Tibial nerve (tissue), 4 donors: ENCODE measurements at regions not wholly inside any gene's neighbourhood (a gene's known extent, or its start where the extent isn't known, plus 50 kb on each side); places are given as distances from the start of the nearest gene placed in this dataset.

Experiments used
- DNase-seq, 2 donors: peaks; one replicate each; pipeline ENCODE4 v3.0.0-alpha.2; 2019; ENCODE audit warnings: low spot score in 2 of 2
- H3K27ac ChIP-seq, 4 donors: fragments of 200-600 bp; sonication (generic) in 3 of 4; one replicate each; pipeline ENCODE4 v1.5.1; 2017 to 2019; ENCODE audit warnings: mild to moderate bottlenecking in 1 of 4
- H3K27me3 ChIP-seq, 2 donors: fragments of 200-600 bp; sonication (generic) in 1 of 2; one replicate each; pipeline versions ENCODE4 v1.5.1 to v1.6.0; 2017 to 2019
- H3K36me3 ChIP-seq, 3 donors: fragments of 200-600 bp; sonication (generic); one replicate each; pipeline ENCODE4 v1.5.1; 2018 to 2019
- H3K4me1 ChIP-seq, 4 donors: fragments of 200-600 bp; sonication (generic) in 3 of 4; one replicate each; pipeline ENCODE4 v1.5.1; 2017 to 2019
- H3K4me3 ChIP-seq, 4 donors: fragments of 200-600 bp; sonication (generic) in 3 of 4; one replicate each; pipeline ENCODE4 v1.5.1; 2017 to 2019; ENCODE audit warnings: mild to moderate bottlenecking in 1 of 4, moderate library complexity in 1 of 4
- H3K9me3 ChIP-seq, 4 donors: fragments of 200-600 bp; sonication (generic) in 3 of 4; one replicate each; pipeline ENCODE4 v1.5.1; 2017 to 2019
- CTCF ChIP-seq, 5 experiments: fragments of 200-600 bp in 3 of 5; fragments of 450-650 bp in 2 of 5; sonication (generic) in 3 of 5; IDR thresholded peaks; one replicate each; pipeline ENCODE4 v1.5.1; 2016 to 2019; ENCODE audit warnings: antibody characterized with exemption in 5 of 5, mild to moderate bottlenecking in 3 of 5, moderate library complexity in 2 of 5
- EP300 ChIP-seq, 2 donors: sonication (generic); formaldehyde crosslinking; IDR thresholded peaks; one replicate each; pipeline ENCODE4 v1.6.1; 2017; ENCODE audit warnings: antibody characterized with exemption in 2 of 2, mild to moderate bottlenecking in 1 of 2
- POLR2A ChIP-seq, 2 donors: fragments of 450-650 bp; IDR thresholded peaks; one replicate each; pipeline ENCODE4 v1.6.1; 2017; ENCODE audit warnings: antibody characterized with exemption in 2 of 2, mild to moderate bottlenecking in 2 of 2, moderate library complexity in 2 of 2
- WGBS, 2 donors: methylation state at CpG; one replicate each; pipeline ENCODE4 v1.1.5; 2018; 5-methylcytosine and 5-hydroxymethylcytosine counted together

GRCh38 chr4:136036744-136037143 lies 1495.5 kb downstream of the PCDH18 start:
- Histone ChIP-seq H3K27ac (no peak overlapping the region), H3K4me3 (no peak overlapping the region), H3K9me3 (no peaks in the 10 kb centered on the region), H3K36me3 (no peaks in the 10 kb centered on the region), H3K4me1 (no peaks in the 10 kb centered on the region), H3K27me3 (no peaks in the 10 kb centered on the region)
- 88 to 97% methylated on average over 1 of the region's 1 CpG for WGBS, 2 donors
- DNase-seq: no peak
- TF ChIP-seq EP300 (IDR thresholded peaks at IDR 0.05): no peak
- TF ChIP-seq CTCF (IDR thresholded peaks at IDR 0.05): no peak
- TF ChIP-seq POLR2A (IDR thresholded peaks at IDR 0.05): no peak

DNA sequence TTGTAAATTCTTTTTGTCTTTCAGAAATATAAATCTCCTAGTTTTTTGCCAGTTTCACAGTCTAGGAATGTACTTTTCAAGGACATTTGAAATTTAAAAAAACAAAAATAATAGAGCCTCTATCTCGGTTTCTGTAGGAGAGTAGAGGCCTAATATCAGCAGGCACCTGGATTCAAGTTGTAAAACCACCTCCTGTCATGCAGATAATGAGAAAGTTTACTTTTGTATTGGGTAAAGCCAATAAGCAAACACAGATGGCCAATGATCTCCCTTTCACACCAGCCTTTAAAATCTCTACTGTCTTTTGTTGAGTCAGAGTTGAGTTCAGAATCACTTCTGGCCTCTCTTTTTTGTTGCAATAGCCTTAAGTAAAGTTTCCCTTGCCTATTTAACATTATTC lies 1499.9 kb downstream of the PCDH18 start:
- no peaks in the 10 kb centered on the region for H3K27me3 ChIP-seq
- TF ChIP-seq POLR2A (IDR thresholded peaks at IDR 0.05) (no peak), EP300 (IDR thresholded peaks at IDR 0.05) (no peak), CTCF (IDR thresholded peaks at IDR 0.05) (no peak)
- H3K9me3 ChIP-seq: no peaks in the 10 kb centered on the region

DNA sequence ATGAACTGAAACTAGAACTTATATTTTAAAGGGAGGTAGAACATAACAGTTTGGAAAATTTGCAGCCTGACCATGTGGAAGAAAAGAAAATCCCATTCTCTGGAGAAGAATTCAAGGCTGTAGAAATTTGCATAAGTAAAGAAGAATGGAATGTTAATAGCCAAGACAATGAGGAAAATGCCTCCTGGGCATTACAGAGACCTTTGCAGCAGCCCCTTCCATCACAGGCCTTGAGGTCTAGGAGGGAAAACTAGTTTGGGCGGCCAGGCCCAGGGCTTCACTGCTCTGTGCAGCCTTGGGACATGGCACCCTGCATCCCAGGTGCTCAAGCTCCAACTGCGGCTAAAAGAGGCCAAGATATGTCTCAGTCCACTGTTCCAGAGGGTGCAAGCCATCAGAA lies 1506.8 kb downstream of the PCDH18 start:
- Histone ChIP-seq H3K4me1 (no peaks in the 10 kb centered on the region), H3K27me3 (no peaks in the 10 kb centered on the region), H3K9me3 (peaks cover 0 to 5% (median 0%) of the 10 kb centered on the region in 4 donors), H3K36me3 (no peaks in the 10 kb centered on the region), H3K4me3 (no peak overlapping the region), H3K27ac (no peak overlapping the region)
- DNase-seq: no peak
- no peak for TF ChIP-seq CTCF (IDR thresholded peaks at IDR 0.05)
- WGBS, 2 donors: 39 to 85% methylated on average over 2 of the region's 2 CpGs

More for the DNA sequence above, 1499.9 kb downstream of the PCDH18 start:
- 67 to 73% methylated on average over 1 of the region's 1 CpG for WGBS, 2 donors
- Histone ChIP-seq H3K4me3 (no peak overlapping the region), H3K27ac (no peak overlapping the region), H3K36me3 (no peaks in the 10 kb centered on the region), H3K4me1 (no peaks in the 10 kb centered on the region)
- DNase-seq: no peak

DNA sequence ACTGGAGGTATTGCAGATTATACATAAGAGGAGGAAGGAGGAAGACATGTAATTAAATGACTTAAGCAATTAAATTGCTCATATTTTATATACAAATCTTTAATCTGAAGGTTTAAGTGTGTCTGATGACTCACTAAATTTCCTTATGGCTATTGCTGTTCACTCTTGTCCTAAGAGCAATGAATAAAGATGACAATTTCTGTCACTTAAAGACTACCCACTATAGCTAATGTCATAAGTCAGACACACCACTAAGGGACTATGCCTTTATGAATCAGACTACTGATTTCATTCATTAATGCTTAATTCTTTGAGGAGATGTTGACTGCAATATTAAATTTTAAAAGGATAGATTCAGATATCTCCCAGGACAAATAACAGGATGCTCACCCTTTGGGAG lies 1514.7 kb downstream of the PCDH18 start:
- no peak overlapping the region for H3K27ac ChIP-seq
- no peaks in the 10 kb centered on the region for H3K9me3 ChIP-seq
- no peak for TF ChIP-seq EP300 (IDR thresholded peaks at IDR 0.05)
- no peak for TF ChIP-seq CTCF (IDR thresholded peaks at IDR 0.05)
- TF ChIP-seq POLR2A (IDR thresholded peaks at IDR 0.05): no peak
- DNase-seq: no peak
- H3K27me3 ChIP-seq: no peaks in the 10 kb centered on the region
- H3K4me1 ChIP-seq: no peaks in the 10 kb centered on the region
- H3K4me3 ChIP-seq: no peak overlapping the region
- H3K36me3 ChIP-seq: no peaks in the 10 kb centered on the region

GRCh38 chr4:136012220-136012619 lies 1520.1 kb downstream of the PCDH18 start:
- DNase-seq: no peak
- no peak overlapping the region for H3K27ac ChIP-seq
- H3K4me3 ChIP-seq: no peak overlapping the region
- no peaks in the 10 kb centered on the region for H3K27me3 ChIP-seq
- H3K36me3 ChIP-seq: no peaks in the 10 kb centered on the region
- no peaks in the 10 kb centered on the region for H3K4me1 ChIP-seq
- peaks cover 0 to 4% (median 0%) of the 10 kb centered on the region in 4 donors for H3K9me3 ChIP-seq
- TF ChIP-seq CTCF (IDR thresholded peaks at IDR 0.05) (no peak), POLR2A (IDR thresholded peaks at IDR 0.05) (no peak), EP300 (IDR thresholded peaks at IDR 0.05) (no peak)
- WGBS, 2 donors: 18 to 21% methylated on average over 1 of the region's 1 CpG
